Heart left ventricle (tissue), 13 donors: ENCODE measurements at regions not wholly inside any gene's neighbourhood (a gene's known extent, or its start where the extent isn't known, plus 50 kb on each side); places are given as distances from the start of the nearest gene placed in this dataset.

Source experiments
- CTCF ChIP-seq, 12 donors: fragments of 200-600 bp; sonication (generic) in 4 of 12; IDR thresholded peaks; one replicate each; pipeline versions ENCODE4 v1.5.0 to v1.8.0; 2018 to 2022; ENCODE audit warnings: antibody characterized with exemption in 12 of 12, mild to moderate bottlenecking in 5 of 12
- POLR2A ChIP-seq, 2 donors: fragments of 450-650 bp; IDR thresholded peaks; one replicate each; pipeline ENCODE4 v1.6.1; 2017; ENCODE audit warnings: antibody characterized with exemption in 2 of 2, mild to moderate bottlenecking in 2 of 2, moderate library complexity in 2 of 2
- donor health status: ischemic (EF 13 %, LVEDD 7.1; RV severe dilation, severe dysfunction).
- donor health status: DM: no; HTN: yes; CAD: no.
- donor health status: DM: no; HTN: no; CAD: no.
- donor health status: ischemic (EF 25% LVEDD 6.9; RV normal size, moderate dysfunction).
- donor health status: ischemic (EF 25% LVEDD 5.7; RV mildly dilated, moderate dysfunction).
- donor health status: ischemic (EF 35%, LVEDD 5.7; RV mildly dilated, moderate dysfunction).
- donor health status: nonischemic (EF 11% LVEDD 7.7; RV severe dilation, severe dysfunction).
- donor health status: DM: yes; HTN: yes; CAD: no.
- donor health status: PGD.
- donor health status: ischemic (EF 29% LVEDD 5.4; RV normal size, mild dysfunction).
- donor health status: nonischemic (EF 23%, LVEDD 6.1; RV moderate dilation, normal function).

GRCh38 chr4:138927072-138927471, 88.5 kb upstream of the NOCT start:
- no peak for TF ChIP-seq CTCF (IDR thresholded peaks at IDR 0.05)
- no peak for TF ChIP-seq POLR2A (IDR thresholded peaks at IDR 0.05)
